22Rv1 (cell line): ENCODE measurements at regions not wholly inside any gene's neighbourhood (a gene's known extent, or its start where the extent isn't known, plus 50 kb on each side); places are given as distances from the start of the nearest gene placed in this dataset.

Source experiments
- ZFX ChIP-seq: fragments of 450-650 bp; IDR thresholded peaks from 2 replicates; pipeline ENCODE4 v1.6.1; 2017; ENCODE audit warnings: antibody characterized with exemption, borderline replicate concordance
- TF ChIP-seq, protein P1 (sequence below): fragments of 450-650 bp; IDR thresholded peaks from 2 replicates; pipeline ENCODE4 v1.5.1; 2017; ENCODE audit warnings: mild to moderate bottlenecking

DNA sequence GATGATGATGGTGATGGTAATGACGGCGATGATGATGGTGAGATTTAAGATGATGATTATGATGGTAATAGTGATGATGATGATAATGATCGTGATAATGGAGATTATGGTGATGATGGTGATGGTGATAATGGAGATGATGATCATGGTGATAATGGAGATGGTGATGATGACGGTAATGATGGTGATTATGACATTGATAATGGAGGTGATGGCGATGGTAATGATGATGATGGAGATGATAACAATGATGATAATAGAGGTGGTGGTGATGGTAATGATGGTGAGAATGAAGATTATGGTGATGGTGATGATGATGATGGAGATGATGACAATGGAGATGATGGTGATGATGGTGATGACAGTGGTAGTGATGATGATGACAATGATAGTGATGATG, 69.7 kb downstream of the MED10 start:
- TF ChIP-seq, protein P1, sequence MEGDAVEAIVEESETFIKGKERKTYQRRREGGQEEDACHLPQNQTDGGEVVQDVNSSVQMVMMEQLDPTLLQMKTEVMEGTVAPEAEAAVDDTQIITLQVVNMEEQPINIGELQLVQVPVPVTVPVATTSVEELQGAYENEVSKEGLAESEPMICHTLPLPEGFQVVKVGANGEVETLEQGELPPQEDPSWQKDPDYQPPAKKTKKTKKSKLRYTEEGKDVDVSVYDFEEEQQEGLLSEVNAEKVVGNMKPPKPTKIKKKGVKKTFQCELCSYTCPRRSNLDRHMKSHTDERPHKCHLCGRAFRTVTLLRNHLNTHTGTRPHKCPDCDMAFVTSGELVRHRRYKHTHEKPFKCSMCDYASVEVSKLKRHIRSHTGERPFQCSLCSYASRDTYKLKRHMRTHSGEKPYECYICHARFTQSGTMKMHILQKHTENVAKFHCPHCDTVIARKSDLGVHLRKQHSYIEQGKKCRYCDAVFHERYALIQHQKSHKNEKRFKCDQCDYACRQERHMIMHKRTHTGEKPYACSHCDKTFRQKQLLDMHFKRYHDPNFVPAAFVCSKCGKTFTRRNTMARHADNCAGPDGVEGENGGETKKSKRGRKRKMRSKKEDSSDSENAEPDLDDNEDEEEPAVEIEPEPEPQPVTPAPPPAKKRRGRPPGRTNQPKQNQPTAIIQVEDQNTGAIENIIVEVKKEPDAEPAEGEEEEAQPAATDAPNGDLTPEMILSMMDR, result no peak
- no peak for TF ChIP-seq ZFX
